Activated T-cell treated with anti-CD3 and anti-CD28 coated beads for 24 hours (primary cell): ENCODE measurements at regions not wholly inside any gene's neighbourhood (a gene's known extent, or its start where the extent isn't known, plus 50 kb on each side); places are given as distances from the start of the nearest gene placed in this dataset.

ENCODE experiments used
- DNase-seq: peaks from one replicate; pipeline ENCODE4 v3.0.0-alpha.2; 2020; ENCODE audit warnings: low read depth

DNA sequence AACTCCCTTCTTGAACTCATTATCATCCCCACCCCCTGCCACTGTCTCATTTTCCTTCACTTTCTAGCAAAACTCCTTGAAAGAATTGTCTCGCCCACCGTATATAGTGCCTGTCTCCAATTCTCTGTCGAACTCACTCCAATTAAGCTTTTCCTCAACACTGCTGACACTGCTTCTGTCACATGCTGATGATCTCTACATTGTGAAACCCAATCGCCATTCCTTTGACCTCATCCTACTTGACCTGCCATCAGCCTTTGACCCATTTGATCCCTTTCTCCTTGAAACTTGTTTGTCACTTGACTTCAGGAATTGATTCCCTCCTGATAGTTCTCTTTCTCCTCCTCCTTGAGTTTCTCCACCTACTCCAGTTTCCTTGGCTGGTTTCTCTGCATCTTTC, 54.8 kb downstream of the CCDC71L start:
- no peak for DNase-seq

DNA sequence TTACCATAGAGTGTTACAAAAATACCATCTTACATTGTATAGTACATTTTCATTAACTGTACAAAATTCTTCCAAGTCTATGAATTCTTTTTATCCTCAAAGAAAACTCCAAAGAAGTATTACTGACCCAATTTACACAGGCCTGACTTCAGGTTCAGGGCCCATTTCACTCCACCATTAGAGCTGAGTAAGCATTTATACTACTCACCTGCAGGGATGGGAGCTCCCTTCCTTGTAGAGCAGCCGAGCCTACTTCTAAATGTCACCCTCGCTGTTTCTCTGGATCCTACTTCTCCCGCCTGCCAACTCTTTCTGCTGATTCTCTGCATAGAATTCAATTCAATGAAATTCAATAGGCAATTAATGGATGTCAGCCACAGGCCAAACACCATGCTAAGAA, 56.0 kb downstream of the CCDC71L start:
- no peak for DNase-seq

DNA sequence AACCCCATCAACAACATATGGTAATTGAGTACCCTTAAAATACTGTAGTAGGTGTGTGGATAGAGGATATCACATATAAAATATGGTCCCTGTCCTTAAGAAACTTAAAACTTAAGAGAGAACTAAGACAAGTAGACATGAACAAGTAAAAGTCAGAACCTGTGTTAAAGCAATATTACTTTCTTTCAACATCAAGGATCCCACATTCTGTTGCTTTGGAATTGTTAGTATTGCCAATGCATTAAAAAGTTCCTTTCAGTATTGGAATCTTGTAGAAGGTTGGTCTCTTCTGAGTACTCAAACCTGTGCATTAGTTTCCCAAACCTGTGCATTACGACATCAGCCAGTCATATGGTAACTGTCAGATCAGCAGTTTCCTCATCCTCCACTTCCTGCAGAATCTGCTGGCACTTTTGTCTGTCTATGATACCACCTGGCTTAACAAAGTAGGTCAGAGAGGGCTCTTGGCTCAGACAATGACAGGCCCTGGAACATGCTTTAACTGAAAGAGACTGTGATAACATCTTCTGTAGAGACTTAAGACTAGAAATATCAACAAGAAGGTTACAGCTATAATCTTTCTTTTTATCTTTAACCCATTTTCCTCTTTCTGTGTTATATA, 56.5 kb downstream of the CCDC71L start:
- peak; percentile 4 for DNase-seq

DNA sequence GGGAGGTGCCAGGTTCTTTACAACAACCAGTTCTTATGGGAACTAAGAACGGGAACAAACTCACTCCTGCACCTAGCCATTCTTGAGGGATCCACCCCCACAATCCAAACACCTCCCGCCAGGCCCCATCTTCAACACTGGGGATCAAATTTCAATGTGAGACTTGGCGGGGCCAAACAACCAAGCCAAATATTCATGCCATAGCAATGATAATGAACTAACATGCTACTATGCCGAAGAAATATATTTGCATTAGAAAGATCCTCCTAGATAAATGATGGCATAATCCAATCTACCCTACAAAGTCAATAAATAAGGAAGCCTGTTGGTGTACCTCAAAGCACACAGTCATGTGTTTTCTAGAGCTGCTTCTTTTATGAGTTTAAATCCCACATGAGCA, 57.6 kb downstream of the CCDC71L start:
- no peak for DNase-seq

DNA sequence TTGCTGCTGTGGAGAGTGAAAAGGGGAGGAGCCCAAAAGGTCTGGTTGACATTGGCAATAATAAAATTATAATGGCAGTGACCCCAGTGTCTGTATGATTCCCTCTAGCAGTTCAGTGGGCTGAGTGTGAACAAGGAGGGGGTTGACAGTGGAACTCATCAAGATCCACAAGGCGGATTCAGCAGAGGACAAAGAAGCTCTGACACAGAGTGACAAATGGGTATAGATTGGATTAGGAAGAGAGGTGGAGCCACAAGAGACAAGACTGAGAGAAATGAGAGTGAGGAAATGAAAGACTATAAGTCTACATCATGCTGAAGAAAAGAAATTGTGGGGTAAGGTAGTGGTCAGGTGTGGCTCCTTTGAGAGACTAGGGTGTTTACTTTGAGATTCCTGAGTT, 58.9 kb downstream of the CCDC71L start:
- DNase-seq = no peak

DNA sequence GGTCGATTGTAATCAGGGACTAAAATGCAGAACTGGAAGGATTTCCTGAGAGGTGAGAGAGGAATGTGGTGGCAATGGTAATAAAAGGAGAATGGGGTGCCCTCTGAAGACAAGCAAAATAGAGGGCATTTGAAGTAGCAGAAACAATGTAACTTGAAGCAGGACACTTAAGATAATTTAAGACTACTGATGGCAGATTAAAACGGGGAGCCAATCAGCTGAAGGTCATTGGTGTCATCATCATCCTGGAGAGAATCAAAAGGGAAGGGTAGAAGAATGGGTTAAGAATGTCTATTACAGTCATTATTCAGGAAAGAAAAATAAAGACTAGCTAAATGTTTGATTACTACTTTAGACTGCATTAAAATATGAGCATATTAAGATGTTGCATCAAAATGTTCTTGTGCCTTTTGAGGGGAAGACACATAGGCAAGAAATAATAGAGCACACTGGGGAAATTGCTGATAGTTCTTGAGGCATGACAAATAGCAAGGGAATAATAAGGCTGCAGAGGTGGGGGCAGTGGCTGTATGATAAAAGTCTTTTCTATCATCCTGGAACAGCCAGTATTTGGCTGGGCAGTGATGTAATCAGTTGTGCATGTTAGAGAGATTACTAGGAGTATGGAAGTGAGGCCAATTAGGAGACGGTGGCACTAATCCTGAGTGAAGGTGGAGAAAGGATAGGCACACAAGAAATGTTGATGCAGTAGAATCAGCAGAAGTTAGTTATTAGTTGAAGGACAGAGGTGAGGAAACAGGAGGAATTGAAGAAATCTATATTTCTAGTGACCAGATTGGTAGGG, 60.2 kb downstream of the CCDC71L start:
- DNase-seq = no peak

DNA sequence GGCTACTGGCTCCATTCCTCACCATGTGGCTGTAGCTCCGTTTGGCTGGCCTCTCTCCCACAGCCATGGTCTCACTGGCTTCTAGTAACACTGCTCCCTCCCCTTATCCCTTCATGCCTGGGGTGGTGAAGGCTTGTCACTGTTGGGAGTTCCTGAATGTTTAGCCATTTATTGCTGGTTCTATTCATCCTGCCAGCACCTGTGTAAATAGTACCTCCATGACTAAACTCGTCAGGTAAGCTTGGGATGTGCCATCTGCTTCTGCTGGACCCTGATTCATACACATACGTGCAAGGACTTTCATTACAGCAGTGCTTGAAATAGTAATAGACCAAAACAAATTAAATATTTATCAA, 61.6 kb downstream of the CCDC71L start:
- no peak for DNase-seq

DNA sequence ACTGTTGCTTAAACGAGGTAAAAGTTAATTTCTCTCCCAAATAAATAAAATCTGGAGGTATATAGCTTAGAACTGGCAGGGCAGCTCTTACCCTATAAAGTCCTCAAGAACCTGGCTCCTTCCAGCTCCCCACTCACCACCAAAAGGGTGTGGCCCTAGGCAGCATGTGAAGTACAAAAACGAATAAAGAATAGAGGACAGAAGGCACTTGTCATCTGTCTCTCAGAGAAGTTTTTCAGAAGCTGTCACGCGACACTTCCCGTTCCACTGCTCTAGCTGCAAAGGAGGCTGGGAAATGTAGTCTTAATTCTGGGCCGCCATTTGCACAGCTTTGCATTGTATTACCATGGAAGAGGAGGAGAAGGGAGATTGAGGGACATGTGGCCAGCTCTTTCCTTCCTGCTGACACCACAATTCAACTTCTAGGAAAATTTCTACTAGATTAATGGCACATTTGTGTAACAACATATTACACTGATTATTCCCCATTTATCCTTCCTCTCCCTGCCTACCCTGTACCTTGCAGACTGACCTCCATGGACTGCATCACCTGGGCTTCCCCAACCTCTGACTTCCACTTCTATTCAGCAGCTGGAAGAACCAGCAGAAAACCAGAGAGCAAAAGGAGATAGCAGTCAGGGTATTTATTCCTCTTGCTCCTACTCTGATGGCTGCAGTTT, 62.2 kb downstream of the CCDC71L start:
- DNase-seq = peak; percentile 56

DNA sequence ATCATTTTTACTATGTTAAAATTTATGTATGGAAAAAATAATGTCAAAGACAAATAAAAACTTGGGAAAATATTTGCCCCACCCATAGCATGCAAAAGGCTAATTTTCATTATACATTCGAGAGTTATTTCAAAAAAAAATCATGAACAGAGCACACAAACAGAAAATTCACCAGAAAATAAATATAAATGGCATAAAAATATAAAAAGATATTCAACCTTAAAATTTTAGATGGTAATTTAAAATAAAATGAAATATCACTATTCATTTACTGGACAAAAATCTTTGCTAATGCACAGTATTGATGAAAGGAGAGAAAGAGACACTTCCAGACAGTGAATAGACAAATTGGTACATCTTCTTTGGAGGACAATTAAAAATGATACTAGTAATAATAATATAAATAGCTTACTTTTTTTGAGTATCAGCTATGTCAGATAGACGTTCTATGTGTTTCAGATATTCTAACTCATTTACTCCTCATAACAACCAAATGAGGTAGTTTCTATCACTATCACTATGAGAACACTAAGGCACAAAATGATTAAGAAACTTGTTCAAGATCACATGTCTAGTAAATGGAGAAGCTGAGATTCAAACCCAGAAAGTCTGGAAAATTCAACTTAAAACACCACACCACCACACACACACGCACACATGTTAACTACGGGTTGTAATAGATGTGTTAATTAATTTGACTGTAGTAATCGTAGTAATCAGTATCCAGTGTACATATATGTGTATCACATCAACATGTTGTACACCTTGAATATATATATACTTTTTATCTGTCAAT, 63.0 kb downstream of the CCDC71L start:
- DNase-seq = no peak

DNA sequence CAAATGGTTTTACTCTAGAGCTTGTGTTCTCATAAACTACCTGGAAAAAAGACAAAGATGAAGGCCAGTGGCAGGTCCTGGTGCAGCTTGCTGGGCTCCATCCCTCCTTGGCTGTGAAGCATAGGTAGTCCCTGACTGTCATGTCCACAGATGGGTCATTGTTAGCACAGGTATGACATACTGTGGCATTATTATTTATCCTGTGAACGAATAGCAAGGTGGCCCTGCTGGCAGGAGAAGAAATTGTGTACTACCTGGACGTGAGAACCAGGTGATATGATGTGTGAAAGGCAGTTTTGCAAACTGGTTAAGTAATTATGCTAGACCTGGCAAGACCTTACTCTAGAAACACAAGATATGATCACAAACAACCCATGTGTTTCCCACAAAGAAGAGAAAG, 63.9 kb downstream of the CCDC71L start:
- DNase-seq = no peak

DNA sequence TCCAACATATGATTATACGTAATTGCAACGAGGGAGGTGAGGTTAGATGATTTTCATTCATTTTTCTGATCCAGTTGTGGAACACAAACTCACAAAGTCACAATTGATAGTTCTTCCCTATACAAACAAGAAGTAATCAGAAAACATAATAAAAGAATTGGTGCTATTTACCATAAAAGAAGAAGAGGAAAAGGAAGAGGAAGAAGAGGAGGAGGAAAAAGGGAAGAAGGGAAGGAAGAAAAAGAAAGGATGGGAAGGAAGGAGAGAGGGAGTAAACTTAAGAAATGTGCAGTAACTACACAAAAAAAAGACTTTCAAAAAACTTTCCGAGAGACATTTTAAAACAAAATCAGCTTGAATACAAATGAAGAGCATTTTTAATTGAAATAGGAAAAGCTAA, 65.0 kb downstream of the CCDC71L start:
- no peak for DNase-seq

DNA sequence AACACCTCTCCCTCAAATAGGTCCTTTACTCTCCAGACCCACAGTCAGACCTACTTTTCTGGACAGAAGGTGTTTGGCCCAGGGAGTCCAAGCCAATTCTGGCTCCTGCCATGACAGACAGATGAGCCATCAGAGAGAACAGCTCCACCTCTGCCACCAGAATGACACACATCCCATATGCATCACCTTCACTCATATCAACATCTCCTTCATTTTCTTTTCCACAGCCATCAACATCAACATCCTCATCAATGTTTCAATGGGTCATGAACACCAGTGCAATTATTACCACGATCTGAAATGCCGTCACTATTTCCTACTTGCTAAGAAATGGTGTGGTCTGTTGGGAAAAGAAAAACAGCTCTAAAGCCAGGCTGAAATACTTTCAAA, 67.9 kb downstream of the CCDC71L start:
- DNase-seq = no peak

DNA sequence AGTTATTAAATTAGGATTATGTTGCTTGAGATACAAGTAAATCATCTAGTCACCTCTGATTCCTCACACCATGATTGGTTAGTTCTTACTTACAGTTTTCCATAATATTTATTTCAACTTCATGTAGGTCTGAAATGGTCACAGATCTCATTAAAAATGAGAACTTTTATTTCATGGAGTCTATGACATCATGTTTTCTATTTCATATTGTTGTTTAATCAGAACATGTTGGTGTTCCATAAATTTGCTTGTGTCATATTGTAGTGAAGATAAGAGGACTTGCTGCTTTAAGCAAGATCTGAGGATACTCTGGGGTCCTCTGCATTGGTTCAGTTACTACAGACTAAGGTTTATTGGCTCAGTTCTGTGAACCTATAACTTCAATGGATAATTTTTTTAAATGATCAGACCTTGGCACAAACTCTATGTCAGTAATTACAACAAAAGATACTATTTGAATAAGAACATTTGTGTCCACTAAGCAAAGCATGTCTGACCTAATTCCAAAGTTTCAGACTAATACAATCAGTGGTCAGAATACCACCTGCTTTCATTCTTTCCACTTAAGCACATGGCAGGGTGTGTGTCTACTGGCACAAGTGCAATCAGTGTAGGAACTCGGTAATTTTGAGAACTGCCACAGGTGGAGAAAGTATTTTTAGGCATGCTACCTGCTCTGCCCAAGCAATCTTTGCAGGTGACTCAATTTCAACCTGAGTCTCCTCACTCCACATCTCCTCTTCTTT, 68.5 kb downstream of the CCDC71L start:
- no peak for DNase-seq

DNA sequence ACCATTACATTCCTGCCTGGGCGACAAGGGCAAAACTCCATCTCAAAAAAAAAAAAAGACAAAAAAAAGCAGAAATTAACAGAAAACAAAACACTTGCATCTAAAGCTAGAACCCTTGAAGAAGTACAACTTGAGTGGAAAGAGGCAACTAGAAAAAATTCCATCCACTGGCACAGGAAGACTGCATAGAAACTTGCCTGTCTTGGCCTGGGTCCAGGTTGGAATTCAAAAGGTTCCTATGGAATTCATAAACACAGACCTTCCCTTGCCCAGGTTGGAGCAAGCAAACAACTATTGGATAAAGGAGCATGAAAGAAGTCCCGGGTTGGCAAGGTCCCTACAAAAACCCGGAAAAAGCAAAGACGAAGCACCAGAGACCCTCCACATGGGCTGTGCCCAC, 69.8 kb downstream of the CCDC71L start:
- no peak for DNase-seq

DNA sequence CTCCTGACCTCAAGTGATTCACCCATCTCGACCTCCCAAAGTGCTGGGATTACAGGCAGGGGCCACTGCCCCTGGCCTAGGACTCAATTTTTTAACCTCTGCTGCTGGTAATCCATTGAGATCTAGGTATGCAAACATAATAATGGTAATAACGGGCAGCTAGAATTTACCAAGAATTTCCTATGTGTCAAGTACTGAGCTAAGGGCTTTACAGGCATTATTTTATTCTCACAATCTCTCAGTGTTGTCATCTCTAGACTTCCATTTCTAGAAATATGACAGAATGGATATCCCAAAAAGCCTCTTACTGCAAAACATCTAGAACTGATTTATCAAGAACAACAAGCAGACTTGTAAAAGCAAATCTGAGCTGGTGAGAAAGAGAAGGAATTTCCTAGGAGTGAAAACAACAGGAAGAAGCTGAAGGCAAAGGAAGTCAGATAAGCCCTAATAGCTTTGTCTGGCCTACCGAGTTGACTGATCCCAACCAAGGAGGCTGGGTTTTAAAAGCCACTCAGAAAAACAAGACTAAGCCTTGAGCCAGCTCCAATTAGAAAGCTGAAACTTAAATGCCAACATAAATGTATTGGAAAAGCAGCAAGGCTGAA, 70.6 kb downstream of the CCDC71L start:
- DNase-seq = no peak

DNA sequence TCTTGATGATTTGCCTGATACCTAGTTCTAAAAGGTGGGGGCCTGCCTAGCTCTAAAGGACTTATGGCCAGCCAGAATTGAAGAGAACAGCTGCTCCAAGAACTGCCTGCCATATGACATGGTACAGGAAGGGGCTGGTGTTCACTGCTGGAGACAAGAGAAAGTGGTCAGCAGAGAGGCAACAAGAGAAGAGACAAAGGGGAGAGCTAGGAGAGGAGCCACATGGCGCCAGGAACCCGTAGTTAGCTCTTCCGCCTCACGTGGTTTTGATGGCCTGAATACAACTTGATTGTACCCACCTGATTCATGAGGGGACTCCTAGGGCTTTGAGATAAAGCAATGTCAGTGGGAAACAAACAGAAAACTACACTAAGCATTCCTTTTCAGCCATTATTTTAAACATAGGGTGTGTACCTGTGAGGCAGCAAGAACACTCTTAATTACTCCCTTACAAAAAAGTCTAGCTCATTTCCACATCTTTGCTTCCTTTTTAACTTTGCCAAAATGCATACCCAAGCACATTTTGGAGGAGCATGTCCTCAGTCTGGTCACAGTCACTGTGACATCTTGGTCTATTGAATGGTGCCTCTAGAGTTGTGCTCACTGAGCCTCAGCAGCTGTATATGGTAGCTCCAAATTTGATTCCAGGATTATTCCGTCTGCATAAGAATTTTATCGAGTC, 71.6 kb downstream of the CCDC71L start:
- DNase-seq = no peak

DNA sequence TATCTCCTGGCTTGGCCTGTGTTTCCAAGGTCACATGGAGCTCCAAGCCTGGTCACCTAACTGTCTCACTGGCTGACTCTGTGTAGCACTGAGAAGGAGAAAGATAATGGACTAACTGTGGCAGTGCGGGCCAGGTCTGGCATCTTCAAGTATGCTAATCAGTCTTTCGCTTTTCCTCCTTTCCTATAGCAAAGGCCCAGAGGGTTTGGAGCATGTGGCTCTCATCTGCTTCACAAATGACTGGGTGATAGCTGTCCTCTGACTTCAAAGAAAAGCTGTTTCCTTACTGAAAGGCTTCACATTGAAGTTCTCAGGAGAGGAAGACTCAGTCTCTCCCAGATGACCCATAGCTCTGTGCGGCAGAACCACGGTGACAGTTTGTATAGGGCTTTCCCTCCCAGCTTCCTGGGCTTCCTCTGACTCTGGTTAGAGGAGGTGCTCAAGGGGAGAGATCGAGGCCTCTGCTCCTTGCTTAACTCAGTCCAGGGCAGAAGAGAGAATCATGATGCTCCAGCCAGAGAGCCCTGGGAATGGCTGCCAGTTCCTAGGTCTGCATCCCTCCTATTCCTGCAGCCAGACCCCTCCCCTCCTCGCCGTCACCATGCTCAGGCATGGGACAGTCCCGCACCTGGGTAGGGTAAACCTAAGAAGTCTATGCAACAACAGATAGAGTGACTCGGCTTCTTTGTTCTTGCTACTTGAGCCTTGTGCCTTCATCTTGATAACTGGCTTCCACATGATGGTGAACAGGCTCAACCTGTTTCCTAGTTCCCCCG, 72.3 kb downstream of the CCDC71L start:
- DNase-seq = no peak

DNA sequence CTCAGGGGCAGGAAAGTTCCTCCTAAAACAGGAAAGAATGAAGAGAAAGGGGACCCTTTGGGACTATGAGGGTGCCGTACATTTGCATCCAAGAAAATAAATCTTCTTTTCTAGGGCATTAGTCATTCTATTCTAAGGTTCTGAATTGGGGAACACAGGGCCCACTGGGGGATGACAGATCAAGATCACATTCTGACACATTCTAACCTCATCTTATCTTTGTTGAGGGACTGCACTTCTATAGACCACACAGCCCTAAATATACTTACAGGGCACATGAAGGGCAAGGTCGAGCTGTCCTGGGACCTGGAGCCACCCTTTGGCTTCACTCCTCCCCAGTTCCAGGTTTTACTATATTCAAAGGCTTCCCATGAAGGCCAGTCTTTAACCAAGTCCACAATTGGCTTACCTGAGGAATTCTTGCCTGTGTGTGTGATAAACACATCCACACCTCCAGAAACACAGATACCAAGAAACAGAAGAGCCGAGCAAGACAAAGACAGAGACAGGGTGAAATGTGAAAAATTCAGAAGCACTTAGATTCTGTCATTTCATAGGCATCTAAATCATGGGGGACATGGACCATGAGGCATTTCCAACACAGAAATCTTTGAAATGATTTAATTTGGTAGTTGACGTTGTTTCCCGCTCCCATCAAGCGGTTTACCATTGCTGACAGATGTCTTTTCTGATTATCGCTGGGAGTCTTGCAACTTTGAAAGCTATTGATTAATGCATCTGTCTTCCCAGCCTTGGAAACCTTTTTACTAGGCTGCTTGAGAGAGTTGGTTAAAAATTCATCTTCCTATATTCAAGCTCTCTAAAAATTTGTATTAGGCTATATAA, 75.8 kb downstream of the CCDC71L start:
- DNase-seq = no peak
